ENCODE measurements at regions not wholly inside any gene's neighbourhood (a gene's known extent, or its start where the extent isn't known, plus 50 kb on each side); places are given as distances from the start of the nearest gene placed in this dataset.

- TF ChIP-seq CTCF (conservative IDR thresholded peaks at IDR 0.05 in 1 of 2, IDR thresholded peaks at IDR 0.05 in 1 of 2; ENCODE audit: extremely low read depth in 1 of 2, insufficient read depth in 1 of 2, low read depth in 1 of 2, low read length in 2 of 2) (no peak), EZH2 (IDR thresholded peaks at IDR 0.05; ENCODE audit: borderline replicate concordance, low read length) (no peak)
Measured at GRCh38 chr5:93296338-93296737, 284.7 kb downstream of the NR2F1-AS1 start.
